Activated naive CD4-positive, alpha-beta T cell treated with Interleukin-2 at 50 U/mL for 16 hours (primary cell): ENCODE measurements at regions not wholly inside any gene's neighbourhood (a gene's known extent, or its start where the extent isn't known, plus 50 kb on each side); places are given as distances from the start of the nearest gene placed in this dataset.

ENCODE experiments used
- DNase-seq: peaks from one replicate; pipeline ENCODE4 v3.0.0-alpha.2; 2020

DNA sequence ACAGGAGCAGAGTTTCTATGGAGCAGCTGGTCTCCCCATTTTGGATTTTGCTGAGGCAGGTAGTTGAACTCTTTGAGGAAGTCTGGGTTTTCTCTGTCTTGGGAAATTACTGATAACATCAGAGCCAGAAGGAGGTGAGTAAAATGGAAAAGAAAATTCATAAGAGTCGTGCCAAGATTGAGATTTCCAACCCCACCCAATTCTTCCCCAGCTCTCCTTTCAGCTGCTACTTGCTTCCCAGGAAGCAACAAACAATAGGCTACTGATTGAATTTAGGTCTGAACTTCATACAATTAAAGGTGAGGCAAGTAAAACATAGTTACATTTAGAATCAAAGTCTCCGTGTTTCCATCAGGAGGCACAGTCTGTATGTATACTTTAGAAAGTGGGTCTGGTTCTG, 54.6 kb upstream of the EOLA2 start:
- no peak for DNase-seq

GRCh38 chrX:149993989-149994388, 55.7 kb upstream of the EOLA2 start:
- DNase-seq: no peak

DNA sequence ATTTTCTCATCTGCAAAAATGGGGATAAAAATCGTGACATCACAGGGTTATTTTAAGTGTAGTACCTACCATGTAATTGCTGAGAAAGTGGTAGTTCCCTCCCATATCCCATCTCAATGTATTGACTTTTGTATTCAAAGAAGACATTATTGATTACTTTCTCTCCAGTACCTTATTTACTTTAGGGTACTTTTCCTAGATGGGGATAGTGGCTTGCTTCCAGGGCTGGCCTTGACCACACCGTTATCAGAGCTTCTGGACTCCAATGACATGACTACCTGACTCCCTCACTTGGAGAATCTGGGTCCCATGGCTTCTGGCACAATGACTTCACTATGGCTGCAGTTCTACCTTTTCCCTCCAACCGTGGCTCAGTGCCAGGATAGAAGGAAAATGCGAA, 58.2 kb upstream of the EOLA2 start:
- DNase-seq: no peak

DNA sequence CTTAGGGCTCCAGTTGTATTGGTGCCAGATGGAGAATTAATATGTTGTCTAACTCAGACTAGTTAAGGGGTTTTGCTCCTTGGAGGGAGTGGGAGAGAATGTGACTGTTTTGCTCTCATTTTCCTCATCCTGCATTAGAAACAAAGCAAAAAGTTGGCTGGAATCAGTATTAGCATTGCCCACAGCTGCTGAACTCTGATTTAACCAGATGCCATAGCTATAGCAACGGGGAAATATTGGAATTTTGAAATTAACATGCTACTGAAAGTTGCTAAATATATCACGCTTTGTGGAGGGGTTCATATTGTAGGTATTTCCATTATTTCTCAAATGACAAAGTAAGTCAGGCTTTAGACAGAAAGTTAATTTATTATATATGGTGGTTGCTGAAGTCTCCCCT, 66.7 kb upstream of the EOLA2 start:
- no peak for DNase-seq

DNA sequence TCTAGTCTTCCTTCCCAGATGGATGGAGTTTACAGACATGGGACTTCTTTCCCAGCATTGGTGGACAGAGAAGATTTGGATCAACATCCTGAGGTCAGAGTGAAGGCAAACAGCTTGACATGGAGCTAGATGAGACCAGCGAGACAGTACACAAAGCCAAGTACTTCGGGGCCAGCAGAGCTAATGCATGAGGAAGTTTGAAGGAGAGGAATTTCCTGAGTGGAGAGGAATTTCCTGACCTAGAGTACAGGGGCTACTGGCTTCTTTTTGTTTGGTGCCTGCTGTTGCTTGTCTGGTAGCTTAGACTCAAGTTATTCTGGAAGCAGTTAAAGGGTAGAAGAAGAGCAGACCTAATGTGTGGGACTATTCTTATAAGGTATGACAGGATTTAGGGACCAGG, 69.1 kb upstream of the EOLA2 start:
- no peak for DNase-seq

- no peak for DNase-seq
These were observed 74.5 kb upstream of the EOLA2 start for GRCh38 chrX:150012647-150013381.

DNA sequence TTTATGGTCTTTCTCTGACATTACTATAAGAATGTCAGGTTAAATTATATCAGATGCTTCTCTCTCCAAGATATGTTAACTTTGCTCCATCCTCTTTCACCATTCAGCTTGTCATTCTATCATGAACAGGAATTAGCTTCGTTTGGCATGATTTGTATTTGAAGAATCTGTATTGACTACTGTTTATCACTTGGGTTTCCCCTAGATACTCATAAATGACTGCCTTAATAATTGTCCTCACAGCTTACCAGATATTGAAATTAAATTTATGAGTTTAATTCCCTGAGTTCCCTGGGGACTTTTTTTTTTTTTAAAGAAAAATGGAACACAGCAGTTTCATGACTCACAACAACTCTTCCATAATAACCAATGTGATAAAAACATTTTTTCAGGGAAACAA, 76.2 kb upstream of the EOLA2 start:
- DNase-seq: no peak

GRCh38 chrX:150017868-150018267, 79.6 kb upstream of the EOLA2 start:
- no peak for DNase-seq

- DNase-seq: no peak
These were observed 80.7 kb upstream of the EOLA2 start for GRCh38 chrX:150018931-150019361.

DNA sequence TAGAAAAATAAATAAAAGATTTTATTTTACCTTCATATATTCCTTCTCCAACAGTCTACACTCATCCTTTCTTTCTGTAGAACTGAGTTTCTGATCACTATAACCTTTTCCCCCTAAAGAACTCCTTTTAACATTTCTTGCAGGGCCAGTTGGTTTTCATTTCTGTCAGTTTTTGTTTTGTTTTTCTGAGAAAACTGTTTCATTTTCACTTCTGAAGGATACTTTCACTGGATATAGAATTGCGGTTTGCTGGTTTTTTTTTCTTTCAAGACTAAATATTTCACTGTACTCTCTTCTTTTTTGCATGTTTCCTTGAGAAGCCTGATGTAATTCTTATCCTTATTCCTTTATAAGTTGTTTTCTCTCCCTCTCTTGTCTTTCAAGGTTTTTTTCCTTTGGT, 90.4 kb upstream of the EOLA2 start:
- no peak for DNase-seq

DNA sequence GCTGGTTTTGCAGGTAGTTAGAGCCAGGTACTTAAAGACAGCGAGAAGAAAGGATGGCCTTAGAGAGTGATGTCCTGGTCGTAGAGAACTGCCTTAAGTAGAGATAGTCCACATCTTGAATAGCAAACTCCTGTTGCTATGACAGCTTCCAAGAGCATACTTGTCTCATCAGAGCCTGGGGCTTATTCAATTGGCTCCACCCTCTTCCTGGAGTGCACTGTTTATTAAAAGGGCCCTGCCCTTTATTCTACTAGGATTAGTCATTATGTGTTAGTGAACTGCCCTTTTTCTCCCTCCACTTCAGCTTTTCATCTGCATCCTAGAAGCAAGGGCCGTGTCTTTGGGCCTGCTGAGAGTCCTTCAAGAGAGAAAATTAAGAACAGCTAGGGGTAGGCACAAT, 94.5 kb upstream of the EOLA2 start:
- DNase-seq: no peak

- DNase-seq: no peak
These were observed 96.5 kb upstream of the EOLA2 start for GRCh38 chrX:150034788-150035187.

- DNase-seq: no peak
These were observed 97.2 kb upstream of the EOLA2 start for GRCh38 chrX:150035531-150035930.

DNA sequence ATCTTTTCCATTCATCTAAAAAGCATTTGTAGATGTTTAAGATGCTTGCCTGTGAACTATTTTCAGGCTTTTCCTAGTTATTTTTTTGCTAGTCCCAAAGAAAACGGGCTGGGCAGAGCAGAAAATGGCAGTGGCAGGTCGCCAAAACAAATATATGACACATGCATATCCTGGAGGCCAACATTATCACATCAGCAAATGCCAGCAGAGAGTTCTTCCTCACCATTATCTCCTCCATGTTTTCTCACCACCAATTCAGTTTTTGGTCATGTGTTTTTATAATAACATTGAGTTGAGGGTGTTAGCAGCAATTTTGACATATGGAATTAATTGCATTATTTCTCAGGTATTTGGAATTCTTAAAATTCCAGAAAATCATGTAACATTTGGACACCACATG, 97.9 kb upstream of the EOLA2 start:
- no peak for DNase-seq

- DNase-seq: no peak
These were observed 98.3 kb upstream of the EOLA2 start for GRCh38 chrX:150036641-150037040.

- no peak for DNase-seq
These were observed 98.8 kb upstream of the EOLA2 start for GRCh38 chrX:150037041-150037440.

DNA sequence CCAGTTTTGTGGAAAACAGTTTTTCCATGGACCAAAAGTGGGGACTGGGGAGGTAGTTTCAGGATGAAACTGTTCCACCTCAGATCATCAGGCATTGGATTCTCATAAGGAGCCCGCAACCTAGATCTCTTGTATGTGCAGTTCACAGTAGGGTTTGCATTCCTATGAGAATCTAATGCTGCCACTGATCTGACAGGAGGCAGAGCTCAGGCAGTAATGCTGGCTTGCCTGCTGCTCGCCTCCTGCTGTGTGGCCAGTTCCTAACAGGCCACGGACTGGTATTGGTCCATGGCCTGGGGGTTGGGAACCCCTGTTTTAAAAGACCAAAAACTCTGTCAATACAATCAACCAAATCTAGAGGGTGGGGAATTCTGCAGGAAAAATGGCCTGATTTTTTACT, 100.0 kb upstream of the EOLA2 start:
- DNase-seq: no peak

GRCh38 chrX:150038986-150039599, 100.8 kb upstream of the EOLA2 start:
- no peak for DNase-seq

DNA sequence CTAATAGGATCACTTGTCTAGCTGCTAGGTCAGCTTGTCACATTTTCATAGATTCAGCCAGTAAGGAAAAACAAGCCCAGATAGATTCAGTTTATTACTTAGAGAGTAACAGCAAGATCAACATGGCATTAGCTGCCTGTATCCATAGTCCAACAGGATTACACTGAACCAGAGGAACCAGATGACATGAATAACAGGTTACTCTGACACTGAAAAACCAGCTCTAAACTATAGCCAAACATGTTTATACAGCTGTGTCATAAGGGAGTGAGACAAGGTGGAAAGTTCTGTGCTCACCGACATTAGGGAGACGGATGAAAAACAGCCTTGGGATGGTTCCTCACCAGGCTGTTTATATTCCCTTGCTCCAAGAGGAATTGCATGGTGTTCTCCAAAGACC, 102.9 kb upstream of the EOLA2 start:
- DNase-seq: no peak

GRCh38 chrX:150044556-150044955, 106.3 kb upstream of the EOLA2 start:
- DNase-seq: no peak

GRCh38 chrX:150047818-150048217, 109.5 kb upstream of the EOLA2 start:
- no peak for DNase-seq

DNA sequence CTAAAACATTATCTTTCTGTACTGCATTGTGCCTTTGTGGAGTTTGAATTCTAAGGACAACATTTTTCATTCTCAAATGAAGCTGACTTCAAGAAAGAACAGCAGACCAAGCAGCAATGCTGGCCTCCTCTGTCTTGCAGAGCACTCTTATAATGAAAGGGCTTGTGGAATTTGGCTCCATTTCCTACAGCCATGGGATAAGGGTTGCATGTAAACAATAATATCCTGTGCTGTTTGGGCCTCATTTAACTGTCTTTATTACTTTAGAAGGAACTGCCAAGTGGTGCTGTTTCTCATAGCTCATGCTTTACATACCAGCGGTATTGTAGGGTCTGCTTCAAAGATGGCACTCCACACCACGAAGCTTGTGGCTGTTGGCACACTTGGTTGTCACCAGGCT, 111.4 kb upstream of the EOLA2 start:
- no peak for DNase-seq

DNA sequence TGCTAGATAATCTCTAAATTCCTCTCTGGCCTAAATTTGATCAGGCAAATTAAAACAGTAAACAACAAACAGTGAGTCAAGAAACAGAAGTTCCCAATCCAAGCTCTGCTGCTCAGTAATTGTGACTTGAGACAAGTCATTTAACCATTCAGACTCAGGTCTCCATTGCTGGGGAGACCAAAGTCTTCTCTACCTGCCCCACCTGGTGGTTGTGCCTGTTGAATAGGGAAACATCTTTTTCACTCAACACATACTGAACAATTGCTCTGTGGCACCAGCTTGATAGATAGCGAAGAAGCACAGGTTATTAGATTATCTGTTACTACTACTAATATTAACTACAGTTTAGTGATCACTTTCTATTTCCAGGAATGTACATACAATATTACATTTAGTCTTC, 112.1 kb upstream of the EOLA2 start:
- DNase-seq: no peak

DNA sequence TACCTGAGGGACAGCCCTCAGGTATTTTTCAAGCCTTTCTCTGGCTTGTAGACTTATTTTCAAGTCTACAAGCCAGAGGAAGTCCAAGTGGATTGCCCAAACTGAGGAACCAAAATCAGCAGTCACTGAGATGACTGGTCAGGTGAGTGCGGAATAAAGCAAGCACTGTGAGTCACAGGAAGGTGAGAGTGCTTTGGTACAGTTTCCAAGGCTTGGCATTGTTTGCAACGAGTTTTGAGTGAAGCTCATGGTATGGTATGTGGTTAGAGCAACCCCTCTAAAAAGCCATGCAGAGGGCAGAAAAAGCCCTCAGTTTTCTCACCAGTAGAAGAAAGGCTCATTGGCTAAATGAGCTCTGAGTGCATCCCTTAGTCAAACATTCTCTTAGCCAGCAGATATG, 112.8 kb upstream of the EOLA2 start:
- no peak for DNase-seq

DNA sequence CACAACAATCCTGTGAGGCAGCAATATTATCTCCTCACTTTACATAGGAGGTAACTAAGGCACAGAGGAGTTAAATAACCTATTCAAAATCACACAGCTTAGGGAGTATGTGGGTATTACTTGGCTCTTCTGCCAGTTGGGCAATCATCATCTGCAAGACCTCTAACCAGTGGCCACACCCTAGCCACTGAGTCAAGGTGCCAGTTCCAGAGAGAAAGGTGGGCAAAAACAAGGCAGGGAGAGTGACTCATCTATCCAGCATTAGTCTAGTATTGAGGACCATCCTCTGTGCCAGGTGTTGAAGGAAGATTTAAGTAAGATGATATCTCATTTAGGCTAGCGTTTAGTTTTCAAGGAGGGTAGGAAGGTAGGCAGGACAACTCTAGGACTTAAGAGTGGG, 113.9 kb upstream of the EOLA2 start:
- no peak for DNase-seq
